Psoas muscle (tissue), 7 donors: ENCODE measurements at regions not wholly inside any gene's neighbourhood (a gene's known extent, or its start where the extent isn't known, plus 50 kb on each side); places are given as distances from the start of the nearest gene placed in this dataset.
"Not testable (repeated sequence)": the region's sequence is repeated elsewhere in the genome, so short reads cannot be mapped to it uniquely, and the experiment has no call there.

ENCODE experiments used
- ATAC-seq, 4 donors: fragments of 200-7000 bp; cut with Tn5 transposase; one replicate each; pipeline ENCODE4 v1.9.1; 2020; ENCODE audit warnings: moderate library complexity in 3 of 4, mild to moderate bottlenecking in 2 of 4
- DNase-seq, 2 donors: peaks; one replicate each; pipeline ENCODE4 v3.0.0-alpha.2; 2020
- H3K27ac ChIP-seq: fragments of 200-600 bp; one replicate; pipeline ENCODE4 v1.8.0; 2022
- H3K27me3 ChIP-seq, 3 donors: fragments of 200-600 bp in 1 of 3; one replicate each; pipeline versions ENCODE4 v1.6.1 to v1.8.0; 2013 to 2022; ENCODE audit warnings: low read length in 2 of 3, mild to moderate bottlenecking in 2 of 3, moderate library complexity in 1 of 3; ENCODE audit not compliant: insufficient read depth in 3 of 3
- H3K36me3 ChIP-seq, 2 donors: fragments of 200-600 bp in 1 of 2; one replicate each; pipeline versions ENCODE4 v1.6.1 to v1.8.0; 2013 to 2022; ENCODE audit warnings: low read depth in 1 of 2, mild to moderate bottlenecking in 1 of 2, moderate library complexity in 1 of 2; ENCODE audit not compliant: insufficient read depth in 1 of 2
- H3K4me1 ChIP-seq: fragments of 200-600 bp; one replicate; pipeline ENCODE4 v1.8.0; 2022
- H3K4me3 ChIP-seq: fragments of 200-600 bp; one replicate; pipeline ENCODE4 v1.8.0; 2022; ENCODE audit warnings: mild to moderate bottlenecking
- H3K9me3 ChIP-seq: fragments of 200-600 bp; one replicate; pipeline ENCODE4 v1.8.0; 2022
- CTCF ChIP-seq: fragments of 200-600 bp; IDR thresholded peaks from one replicate; pipeline ENCODE4 v1.8.0; 2022; ENCODE audit warnings: antibody characterized with exemption
- whole genome bisulfite sequencing, 3 donors: extraction: QIAGEN DNeasy Blood & Tissue Kit; methylation state at CpG; one replicate each; pipeline versions ENCODE4 v1.1.6 to v1.1.7; 2013; 5-methylcytosine and 5-hydroxymethylcytosine counted together
- intact Hi-C, 2 donors: fragments of 100-400 bp; cut with DNase I; formaldehyde crosslinking; loops; one replicate each; pipeline versions ENCODE4 v1.11.0 to v1.14.2; 2022
- donor health status: healthy with polysubstance abuse.
- donor health status: DM: no; HTN: no; CAD: no; lungs with moderate emphysema.
- donor health status: Bipolar disorder and iron deficiency.
- donor health status: healthy.
- donor health status: DM: yes; HTN: yes; CAD: no.
- donor health status: DM: no; HTN: no; CAD: no.
- donor health status: DM: yes; HTN: yes; CAD: no.

GRCh38 chr4:104020641-104021040 is 300.9 kb upstream of the TACR3 start:
- WGBS, 3 donors = 96 to 97% (median 96%) methylated on average over 3 of the region's 3 CpGs
- Histone ChIP-seq H3K4me3 (no peak overlapping the region), H3K27me3 (no peaks in the 10 kb centered on the region), H3K36me3 (no peaks in the 10 kb centered on the region), H3K27ac (no peak overlapping the region), H3K4me1 (no peaks in the 10 kb centered on the region), H3K9me3 (no peaks in the 10 kb centered on the region)
- ATAC-seq (no peak), DNase-seq (no peak)
- intact Hi-C loops = no loop called here
- no peak for TF ChIP-seq CTCF

GRCh38 chr4:104017213-104017612 is 297.4 kb upstream of the TACR3 start:
- DNase-seq (no peak), ATAC-seq (no peak)
- H3K9me3 ChIP-seq = no peaks in the 10 kb centered on the region
- intact Hi-C loops = no loop called here
- H3K27ac ChIP-seq = no peak overlapping the region
- no peaks in the 10 kb centered on the region for H3K4me1 ChIP-seq
- H3K36me3 ChIP-seq = no peaks in the 10 kb centered on the region
- TF ChIP-seq CTCF = no peak
- H3K27me3 ChIP-seq = no peaks in the 10 kb centered on the region
- H3K4me3 ChIP-seq = no peak overlapping the region

- Histone ChIP-seq H3K9me3 (no peaks in the 10 kb centered on the region), H3K4me1 (no peaks in the 10 kb centered on the region), H3K36me3 (no peaks in the 10 kb centered on the region), H3K27me3 (no peaks in the 10 kb centered on the region), H3K27ac (no peak overlapping the region), H3K4me3 (no peak overlapping the region)
- no peak for TF ChIP-seq CTCF
- 27 to 36% (median 30%) methylated on average over 2 of the region's 2 CpGs for WGBS, 3 donors
- intact Hi-C loops = no loop called here
- ATAC-seq = no peak
- no peak for DNase-seq
These were observed 295.9 kb upstream of the TACR3 start for GRCh38 chr4:104015680-104016079.

GRCh38 chr4:104010722-104011121 is 290.9 kb upstream of the TACR3 start:
- WGBS, 3 donors = 69 to 88% (median 77%) methylated on average over 2 of the region's 2 CpGs
- no peak overlapping the region for H3K27ac ChIP-seq
- no peaks in the 10 kb centered on the region for H3K9me3 ChIP-seq
- H3K36me3 ChIP-seq = no peaks in the 10 kb centered on the region
- ATAC-seq (no peak), DNase-seq (no peak)
- H3K4me3 ChIP-seq = no peak overlapping the region
- H3K4me1 ChIP-seq = no peaks in the 10 kb centered on the region
- intact Hi-C loops = no loop called here
- no peaks in the 10 kb centered on the region for H3K27me3 ChIP-seq
- no peak for TF ChIP-seq CTCF

GRCh38 chr4:104002318-104002717 is 282.5 kb upstream of the TACR3 start:
- H3K9me3 ChIP-seq, intact Hi-C loops, H3K4me1 ChIP-seq, H3K4me3 ChIP-seq, H3K36me3 ChIP-seq, H3K27ac ChIP-seq, ATAC-seq, DNase-seq, H3K27me3 ChIP-seq: not testable (repeated sequence)
- 83 to 87% (median 85%) methylated on average over 6 of the region's 6 CpGs for WGBS, 3 donors
